Suprapubic skin (tissue), 4 donors: ENCODE measurements at regions not wholly inside any gene's neighbourhood (a gene's known extent, or its start where the extent isn't known, plus 50 kb on each side); places are given as distances from the start of the nearest gene placed in this dataset.

ENCODE experiments used
- DNase-seq, 2 donors: peaks; one replicate each; pipeline ENCODE4 v3.0.0-alpha.2; 2019; ENCODE audit warnings: low spot score in 2 of 2
- H3K27ac ChIP-seq: fragments of 200-600 bp; sonication (generic); one replicate; pipeline ENCODE4 v1.5.1; 2019
- H3K27me3 ChIP-seq: fragments of 200-600 bp; sonication (generic); one replicate; pipeline ENCODE4 v1.5.1; 2019
- H3K36me3 ChIP-seq: fragments of 200-600 bp; sonication (generic); one replicate; pipeline ENCODE4 v1.5.1; 2019
- H3K4me1 ChIP-seq: fragments of 200-600 bp; sonication (generic); one replicate; pipeline ENCODE4 v1.5.1; 2019
- H3K4me3 ChIP-seq: fragments of 200-600 bp; sonication (generic); one replicate; pipeline ENCODE4 v1.5.1; 2019; ENCODE audit warnings: mild to moderate bottlenecking
- H3K9me3 ChIP-seq: fragments of 200-600 bp; sonication (generic); one replicate; pipeline ENCODE4 v1.5.1; 2019
- EP300 ChIP-seq: sonication (generic); formaldehyde crosslinking; IDR thresholded peaks from one replicate; pipeline ENCODE4 v1.6.1; 2017; ENCODE audit warnings: antibody characterized with exemption
- POLR2A ChIP-seq, 2 donors: fragments of 450-650 bp; IDR thresholded peaks; one replicate each; pipeline ENCODE4 v1.6.1; 2017; ENCODE audit warnings: antibody characterized with exemption in 2 of 2, mild to moderate bottlenecking in 2 of 2, moderate library complexity in 2 of 2
- POLR2AphosphoS5 ChIP-seq, 3 donors: sonication (generic); formaldehyde crosslinking; IDR thresholded peaks; one replicate each; pipeline ENCODE4 v1.6.1; 2017; ENCODE audit warnings: antibody characterized with exemption in 3 of 3
- WGBS: methylation state at CpG from one replicate; pipeline ENCODE4 v1.1.5; 2018; 5-methylcytosine and 5-hydroxymethylcytosine counted together
- TF ChIP-seq, protein P1 (sequence below), 2 donors: fragments of 200-600 bp in 1 of 2; fragments of 450-650 bp in 1 of 2; sonication (generic) in 1 of 2; IDR thresholded peaks; one replicate each; pipeline ENCODE4 v1.5.1; 2016 to 2019; ENCODE audit warnings: antibody characterized with exemption in 2 of 2, mild to moderate bottlenecking in 1 of 2, moderate library complexity in 1 of 2

DNA sequence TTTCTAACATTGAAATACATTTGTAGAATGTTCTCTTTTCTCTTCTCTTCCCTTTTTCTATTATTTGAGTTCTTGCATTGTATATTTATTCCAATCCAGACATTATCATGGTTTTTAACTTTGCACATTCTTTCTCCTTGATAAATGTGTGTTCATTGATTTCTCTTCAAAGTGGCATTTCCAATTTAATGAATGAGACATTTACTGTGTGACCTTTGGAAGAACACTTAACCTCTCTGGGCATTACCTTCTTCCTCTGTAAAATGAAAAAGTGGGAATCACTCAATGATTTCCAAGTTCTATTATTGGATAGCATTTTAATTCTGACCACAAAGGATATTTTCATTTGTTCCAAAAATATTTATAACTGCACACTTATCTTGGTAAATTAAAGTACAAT is 1095.8 kb downstream of the GALC start:
- Histone ChIP-seq H3K4me1 (no peaks in the 10 kb centered on the region), H3K9me3 (no peaks in the 10 kb centered on the region), H3K27ac (no peak overlapping the region), H3K4me3 (no peak overlapping the region), H3K36me3 (no peaks in the 10 kb centered on the region), H3K27me3 (no peaks in the 10 kb centered on the region)
- TF ChIP-seq POLR2A (IDR thresholded peaks at IDR 0.05) = no peak
- TF ChIP-seq EP300 = no peak
- TF ChIP-seq POLR2AphosphoS5 (IDR thresholded peaks at IDR 0.05) = no peak
- TF ChIP-seq, protein P1, sequence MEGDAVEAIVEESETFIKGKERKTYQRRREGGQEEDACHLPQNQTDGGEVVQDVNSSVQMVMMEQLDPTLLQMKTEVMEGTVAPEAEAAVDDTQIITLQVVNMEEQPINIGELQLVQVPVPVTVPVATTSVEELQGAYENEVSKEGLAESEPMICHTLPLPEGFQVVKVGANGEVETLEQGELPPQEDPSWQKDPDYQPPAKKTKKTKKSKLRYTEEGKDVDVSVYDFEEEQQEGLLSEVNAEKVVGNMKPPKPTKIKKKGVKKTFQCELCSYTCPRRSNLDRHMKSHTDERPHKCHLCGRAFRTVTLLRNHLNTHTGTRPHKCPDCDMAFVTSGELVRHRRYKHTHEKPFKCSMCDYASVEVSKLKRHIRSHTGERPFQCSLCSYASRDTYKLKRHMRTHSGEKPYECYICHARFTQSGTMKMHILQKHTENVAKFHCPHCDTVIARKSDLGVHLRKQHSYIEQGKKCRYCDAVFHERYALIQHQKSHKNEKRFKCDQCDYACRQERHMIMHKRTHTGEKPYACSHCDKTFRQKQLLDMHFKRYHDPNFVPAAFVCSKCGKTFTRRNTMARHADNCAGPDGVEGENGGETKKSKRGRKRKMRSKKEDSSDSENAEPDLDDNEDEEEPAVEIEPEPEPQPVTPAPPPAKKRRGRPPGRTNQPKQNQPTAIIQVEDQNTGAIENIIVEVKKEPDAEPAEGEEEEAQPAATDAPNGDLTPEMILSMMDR (IDR thresholded peaks at IDR 0.05) = no peak
- DNase-seq = no peak

DNA sequence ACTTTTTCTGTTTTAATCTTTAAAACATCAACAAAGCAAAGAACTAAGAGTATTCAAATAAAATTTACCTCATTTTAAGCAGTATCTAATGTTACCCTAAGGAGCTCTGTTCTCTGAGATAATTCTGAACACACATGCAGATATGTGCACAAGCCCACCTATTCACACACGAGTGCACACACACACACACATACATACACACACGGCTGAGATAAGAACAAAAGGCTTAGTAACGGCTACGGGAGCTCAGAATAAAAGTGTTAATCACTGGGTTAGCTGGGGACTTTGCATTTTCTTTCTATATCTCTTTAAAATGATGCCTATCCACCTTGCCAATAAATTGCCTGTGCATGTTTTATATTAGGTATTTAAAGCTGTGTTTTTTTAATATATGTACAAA is 1096.3 kb downstream of the GALC start:
- H3K36me3 ChIP-seq = no peaks in the 10 kb centered on the region
- H3K27ac ChIP-seq = no peak overlapping the region
- no peaks in the 10 kb centered on the region for H3K4me1 ChIP-seq
- DNase-seq = no peak
- no peak overlapping the region for H3K4me3 ChIP-seq
- H3K9me3 ChIP-seq = no peaks in the 10 kb centered on the region
- WGBS = 90% methylated on average over 4 of the region's 4 CpGs
- no peaks in the 10 kb centered on the region for H3K27me3 ChIP-seq
- TF ChIP-seq, protein P1 (IDR thresholded peaks at IDR 0.05) = no peak
- TF ChIP-seq EP300 (no peak), POLR2A (IDR thresholded peaks at IDR 0.05) (no peak), POLR2AphosphoS5 (IDR thresholded peaks at IDR 0.05) (no peak)

DNA sequence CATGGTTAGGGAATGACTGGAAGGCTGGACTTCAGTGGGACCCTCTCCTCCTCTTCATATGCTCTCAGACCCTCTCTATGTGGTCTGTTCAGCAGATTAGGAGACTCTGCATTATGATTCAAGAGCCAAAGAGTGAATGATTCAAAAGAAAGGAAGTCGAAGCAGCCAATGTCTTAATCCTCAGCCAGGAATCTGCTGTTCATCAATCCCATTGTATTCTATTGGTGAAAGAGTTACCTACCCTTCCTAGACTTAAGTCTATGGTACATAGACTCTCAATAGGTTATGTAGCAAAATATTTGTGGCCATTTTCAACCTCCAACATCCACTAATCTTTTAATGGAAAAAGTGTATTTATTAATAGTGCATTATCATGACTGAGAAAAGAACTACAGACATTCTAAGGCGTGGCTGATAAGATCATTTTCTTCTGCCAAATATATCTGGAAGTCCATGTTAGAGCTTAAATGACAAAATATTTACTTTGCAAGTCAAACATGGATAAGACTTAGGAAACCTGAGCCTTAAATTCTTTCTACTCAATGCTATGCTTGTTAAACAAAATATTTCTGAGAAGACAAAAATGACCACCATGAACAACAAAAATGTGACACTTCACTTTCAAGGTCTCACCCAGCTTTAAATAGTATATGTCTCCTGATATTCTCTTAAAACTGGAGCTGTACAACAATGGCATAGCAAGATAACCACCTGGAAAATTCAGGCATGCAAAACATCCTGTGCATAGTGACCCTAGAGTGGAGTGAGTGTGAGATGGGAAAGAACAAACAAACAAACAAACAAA is 1100.6 kb downstream of the GALC start:
- H3K36me3 ChIP-seq = no peaks in the 10 kb centered on the region
- H3K27ac ChIP-seq = no peak overlapping the region
- no peak for DNase-seq
- H3K27me3 ChIP-seq = no peaks in the 10 kb centered on the region
- TF ChIP-seq, protein P1 (IDR thresholded peaks at IDR 0.05) = no peak
- TF ChIP-seq POLR2AphosphoS5 (IDR thresholded peaks at IDR 0.05) (no peak), POLR2A (IDR thresholded peaks at IDR 0.05) (no peak), EP300 (no peak)
- no peak overlapping the region for H3K4me3 ChIP-seq
- WGBS = 42% methylated on average over 2 of the region's 2 CpGs
- H3K9me3 ChIP-seq = no peaks in the 10 kb centered on the region
- H3K4me1 ChIP-seq = no peaks in the 10 kb centered on the region

DNA sequence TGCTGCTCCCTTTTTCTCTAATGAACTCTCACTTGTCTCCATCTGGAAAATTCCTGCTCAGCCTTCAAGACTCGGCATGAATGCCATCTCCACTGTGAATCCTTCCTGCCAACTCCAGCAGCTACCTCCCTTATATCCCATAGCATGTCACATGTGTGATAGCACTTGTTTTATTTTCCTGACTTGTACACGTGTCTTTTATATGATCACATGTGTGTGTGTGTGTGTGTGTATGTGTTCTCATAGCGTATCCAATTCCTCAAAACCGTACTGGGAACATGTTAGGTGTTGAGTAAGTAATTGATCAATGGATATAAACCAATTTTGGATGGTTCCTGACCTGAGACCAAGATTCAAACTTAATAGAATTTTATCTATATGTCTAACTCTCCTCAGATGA is 1107.7 kb downstream of the GALC start:
- Histone ChIP-seq H3K9me3 (no peaks in the 10 kb centered on the region), H3K4me1 (no peaks in the 10 kb centered on the region), H3K4me3 (no peak overlapping the region), H3K36me3 (no peaks in the 10 kb centered on the region), H3K27ac (no peak overlapping the region), H3K27me3 (no peaks in the 10 kb centered on the region)
- no peak for DNase-seq
- no peak for TF ChIP-seq EP300
- no peak for TF ChIP-seq POLR2A (IDR thresholded peaks at IDR 0.05)
- TF ChIP-seq POLR2AphosphoS5 (IDR thresholded peaks at IDR 0.05) = no peak
- TF ChIP-seq, protein P1 (IDR thresholded peaks at IDR 0.05) = no peak
- WGBS = 82% methylated on average over 4 of the region's 4 CpGs

DNA sequence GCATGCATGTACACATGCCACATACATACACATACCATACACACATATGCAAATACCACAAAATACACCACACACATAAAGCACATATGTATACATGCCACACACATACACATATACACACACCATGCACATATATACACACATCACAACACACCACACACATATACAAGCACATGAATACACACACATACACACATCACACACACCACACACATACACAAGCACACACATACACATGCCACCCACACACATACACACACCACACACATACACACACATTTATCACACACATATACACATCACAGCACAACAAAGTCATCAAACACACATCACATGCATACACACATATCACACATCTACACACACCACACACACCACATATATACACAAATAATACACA is 1108.5 kb downstream of the GALC start:
- no peak for DNase-seq
- H3K9me3 ChIP-seq = no peaks in the 10 kb centered on the region
- no peaks in the 10 kb centered on the region for H3K27me3 ChIP-seq
- H3K27ac ChIP-seq = no peak overlapping the region
- no peaks in the 10 kb centered on the region for H3K4me1 ChIP-seq
- TF ChIP-seq POLR2AphosphoS5 (IDR thresholded peaks at IDR 0.05) (no peak), EP300 (no peak), POLR2A (IDR thresholded peaks at IDR 0.05) (no peak)
- TF ChIP-seq, protein P1 (IDR thresholded peaks at IDR 0.05) = no peak
- H3K4me3 ChIP-seq = no peak overlapping the region
- no peaks in the 10 kb centered on the region for H3K36me3 ChIP-seq
